MCF 10A (cell line): ENCODE measurements at regions not wholly inside any gene's neighbourhood (a gene's known extent, or its start where the extent isn't known, plus 50 kb on each side); places are given as distances from the start of the nearest gene placed in this dataset.

Source experiments
- BruUV-seq: library from RNA; stranded (reverse); fragments of 400-500 nt; replicated peaks from 2 replicates; lab custom pipeline; 2021; lab: Mats Ljungman, UMichigan
- CTCF ChIA-PET: fragments of 300-600 bp; sonication (Branson Sonifier 250); formaldehyde crosslinking; extraction: SDS; loops from one replicate; lab custom pipeline; 2021; ENCODE audit warnings: antibody characterized with exemption, inconsistent platforms; lab: Yijun Ruan, JAX
- POLR2A ChIA-PET: fragments of 300-600, 350-650 bp; sonication (Branson Sonifier 250); formaldehyde crosslinking; extraction: SDS; loops from one replicate; lab custom pipeline; 2020; ENCODE audit warnings: antibody characterized with exemption, inconsistent platforms; lab: Yijun Ruan, JAX
- DNase-seq: peaks from one replicate; pipeline ENCODE4 v3.0.0-alpha.2; 2018; ENCODE audit not compliant: unreplicated experiment
- H3K27ac Mint-ChIP-seq: one replicate; pipeline ENCODE4 v1.8.0; 2022; ENCODE audit warnings: mild to moderate bottlenecking, low read depth, mixed read lengths; ENCODE audit not compliant: unreplicated experiment
- H3K27me3 Mint-ChIP-seq: one replicate; pipeline ENCODE4 v1.8.0; 2022; ENCODE audit warnings: mixed read lengths; ENCODE audit not compliant: insufficient read depth, unreplicated experiment
- H3K36me3 Mint-ChIP-seq: one replicate; pipeline ENCODE4 v1.8.0; 2022; ENCODE audit warnings: mild to moderate bottlenecking, moderate library complexity, mixed read lengths; ENCODE audit not compliant: insufficient read depth, unreplicated experiment
- H3K4me1 Mint-ChIP-seq: one replicate; pipeline ENCODE4 v1.8.0; 2022; ENCODE audit warnings: mixed read lengths; ENCODE audit not compliant: insufficient read depth, unreplicated experiment
- H3K4me3 Mint-ChIP-seq: one replicate; pipeline ENCODE4 v1.8.0; 2022; ENCODE audit warnings: mild to moderate bottlenecking, moderate library complexity, mixed read lengths; ENCODE audit not compliant: unreplicated experiment
- H3K9me3 Mint-ChIP-seq: one replicate; pipeline ENCODE4 v1.8.0; 2022; ENCODE audit warnings: mixed read lengths; ENCODE audit not compliant: unreplicated experiment
- CTCF ChIP-seq: fragments of 200-600 bp; IDR thresholded peaks from one replicate; pipeline ENCODE4 v1.8.0; 2022; ENCODE audit warnings: antibody characterized with exemption, mild to moderate bottlenecking; ENCODE audit not compliant: unreplicated experiment
- intact Hi-C: fragments of 100-400 bp; cut with micrococcal nuclease; formaldehyde crosslinking; loops from 2 replicates; pipeline ENCODE4 v1.14.1; 2022

- no peak for DNase-seq
- TF ChIP-seq CTCF, result no peak
- CTCF ChIA-PET, result no interaction called here
- no peak overlapping the region for H3K4me3 Mint-ChIP-seq
- H3K27me3 Mint-ChIP-seq, result no peaks in the 10 kb centered on the region
- H3K4me1 Mint-ChIP-seq, result no peaks in the 10 kb centered on the region
- H3K36me3 Mint-ChIP-seq, result no peaks in the 10 kb centered on the region
- BruUV-seq, result no TSS peak
- H3K9me3 Mint-ChIP-seq, result no peaks in the 10 kb centered on the region
- no peak overlapping the region for H3K27ac Mint-ChIP-seq
- intact Hi-C loops, result no loop called here
- POLR2A ChIA-PET, result no interaction called here
Measured at GRCh38 chr11:104325093-104325492, 161.1 kb upstream of the PDGFD start.

GRCh38 chr11:104324276-104324675 is 160.3 kb upstream of the PDGFD start:
- Mint-ChIP-seq H3K4me3 (no peak overlapping the region), H3K4me1 (no peaks in the 10 kb centered on the region), H3K27ac (no peak overlapping the region), H3K9me3 (no peaks in the 10 kb centered on the region), H3K36me3 (no peaks in the 10 kb centered on the region), H3K27me3 (no peaks in the 10 kb centered on the region)
- no TSS peak for BruUV-seq
- no peak for TF ChIP-seq CTCF
- intact Hi-C loops, result no loop called here
- DNase-seq, result no peak
- ChIA-PET POLR2A (no interaction called here), CTCF (interaction anchor here (0.9 kb wide), 1 partner anchor 963 kb away, joined by 3 read pairs; no protein-coding TSS in a partner anchor)

GRCh38 chr11:104323841-104324240 is 159.9 kb upstream of the PDGFD start:
- H3K27me3 Mint-ChIP-seq, result no peaks in the 10 kb centered on the region
- no peaks in the 10 kb centered on the region for H3K9me3 Mint-ChIP-seq
- CTCF ChIA-PET, result interaction anchor here (0.9 kb wide), 1 partner anchor 963 kb away, joined by 3 read pairs; no protein-coding TSS in a partner anchor

GRCh38 chr11:104322696-104323095 is 158.7 kb upstream of the PDGFD start:
- ChIA-PET CTCF (interaction anchor here (1.2 kb wide), 1 partner anchor 10 kb away, joined by 3 read pairs; no protein-coding TSS in a partner anchor), POLR2A (no interaction called here)
- no peaks in the 10 kb centered on the region for H3K27me3 Mint-ChIP-seq
- no peak for TF ChIP-seq CTCF
- H3K4me1 Mint-ChIP-seq, result no peaks in the 10 kb centered on the region
- no peak for DNase-seq
- H3K36me3 Mint-ChIP-seq, result no peaks in the 10 kb centered on the region
- no peak overlapping the region for H3K27ac Mint-ChIP-seq
- no peak overlapping the region for H3K4me3 Mint-ChIP-seq
- no TSS peak for BruUV-seq
- intact Hi-C loops, result no loop called here
- H3K9me3 Mint-ChIP-seq, result no peaks in the 10 kb centered on the region

More at GRCh38 chr11:104323841-104324240, 159.9 kb upstream of the PDGFD start:
- DNase-seq, result no peak
- Mint-ChIP-seq H3K27ac (no peak overlapping the region), H3K4me1 (no peaks in the 10 kb centered on the region), H3K36me3 (no peaks in the 10 kb centered on the region), H3K4me3 (no peak overlapping the region)
- no TSS peak for BruUV-seq
- POLR2A ChIA-PET, result no interaction called here
- no peak for TF ChIP-seq CTCF
- intact Hi-C loops, result no loop called here
